ENCODE measurements at regions not wholly inside any gene's neighbourhood (a gene's known extent, or its start where the extent isn't known, plus 50 kb on each side); places are given as distances from the start of the nearest gene placed in this dataset.

DNA sequence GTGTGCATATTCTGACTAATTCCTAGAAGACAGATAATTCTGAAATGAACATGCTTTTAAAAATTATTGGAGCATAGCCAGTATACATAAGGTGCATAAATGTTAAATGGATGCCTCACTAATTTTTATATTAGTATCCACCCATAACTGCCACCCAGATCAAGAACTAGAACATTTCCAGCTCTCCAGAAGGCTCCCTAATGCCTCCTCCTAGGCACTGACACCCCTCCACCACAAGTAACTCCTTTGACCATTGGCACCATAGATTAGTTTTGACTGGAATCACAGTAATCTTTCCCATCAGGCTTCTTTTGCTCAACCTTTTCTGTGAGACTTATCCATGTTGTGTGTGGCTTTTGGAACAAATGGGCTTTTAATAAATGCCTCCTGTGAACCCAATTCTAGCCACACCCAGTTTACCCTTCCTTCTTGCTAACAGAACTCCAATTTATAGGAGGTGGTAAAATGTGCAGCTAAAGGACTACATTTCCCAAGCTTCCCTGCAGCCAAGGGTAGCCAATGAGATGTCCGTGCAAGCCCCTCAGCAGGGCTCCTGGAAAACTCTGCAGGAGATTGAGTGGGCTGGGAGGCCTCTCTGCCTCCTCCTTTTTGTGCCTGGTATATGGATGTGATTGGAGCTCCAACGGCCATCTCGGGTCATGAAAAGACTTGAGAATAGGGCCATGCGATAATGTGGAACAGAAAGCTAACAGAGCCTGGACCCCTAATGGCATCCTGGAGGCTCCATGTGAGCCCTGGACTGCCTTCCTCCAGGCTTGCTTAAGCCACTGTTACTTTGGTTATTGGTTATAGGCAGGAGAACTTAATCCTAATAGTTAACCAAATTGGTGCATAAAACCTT is 322.6 kb upstream of the TLE3 start:
- Histone ChIP-seq H3K36me3 (ENCODE audit: control insufficient read depth, low read length) (no peaks in the 10 kb centered on the region), H3K79me2 (ENCODE audit: control insufficient read depth, low read length) (no peaks in the 10 kb centered on the region), H3K27me3 (ENCODE audit: control insufficient read depth, low read length) (peaks cover 39% of the 10 kb centered on the region), H3K4me2 (ENCODE audit: low read length) (no peak overlapping the region), H4K20me1 (ENCODE audit: control insufficient read depth, insufficient read depth, low read depth, low read length) (no peaks in the 10 kb centered on the region), H3K9me2 (replicated peaks; ENCODE audit: control insufficient read depth, low read length) (no peaks in the 10 kb centered on the region), H3K4me3 (ENCODE audit: low read length) (no peak overlapping the region), H3F3A (ENCODE audit: control insufficient read depth, insufficient read depth) (no peaks in the 10 kb centered on the region), H3K27ac (ENCODE audit: low read depth, low read length) (no peak overlapping the region), H3K9me3 (ENCODE audit: control insufficient read depth, insufficient read depth, low read length) (no peaks in the 10 kb centered on the region), H3K4me1 (ENCODE audit: control insufficient read depth, low read length) (peaks cover 7% of the 10 kb centered on the region)
- TF ChIP-seq, protein P1, sequence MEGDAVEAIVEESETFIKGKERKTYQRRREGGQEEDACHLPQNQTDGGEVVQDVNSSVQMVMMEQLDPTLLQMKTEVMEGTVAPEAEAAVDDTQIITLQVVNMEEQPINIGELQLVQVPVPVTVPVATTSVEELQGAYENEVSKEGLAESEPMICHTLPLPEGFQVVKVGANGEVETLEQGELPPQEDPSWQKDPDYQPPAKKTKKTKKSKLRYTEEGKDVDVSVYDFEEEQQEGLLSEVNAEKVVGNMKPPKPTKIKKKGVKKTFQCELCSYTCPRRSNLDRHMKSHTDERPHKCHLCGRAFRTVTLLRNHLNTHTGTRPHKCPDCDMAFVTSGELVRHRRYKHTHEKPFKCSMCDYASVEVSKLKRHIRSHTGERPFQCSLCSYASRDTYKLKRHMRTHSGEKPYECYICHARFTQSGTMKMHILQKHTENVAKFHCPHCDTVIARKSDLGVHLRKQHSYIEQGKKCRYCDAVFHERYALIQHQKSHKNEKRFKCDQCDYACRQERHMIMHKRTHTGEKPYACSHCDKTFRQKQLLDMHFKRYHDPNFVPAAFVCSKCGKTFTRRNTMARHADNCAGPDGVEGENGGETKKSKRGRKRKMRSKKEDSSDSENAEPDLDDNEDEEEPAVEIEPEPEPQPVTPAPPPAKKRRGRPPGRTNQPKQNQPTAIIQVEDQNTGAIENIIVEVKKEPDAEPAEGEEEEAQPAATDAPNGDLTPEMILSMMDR (IDR thresholded peaks at IDR 0.05; ENCODE audit: low read depth, low read length, poor library complexity, severe bottlenecking): no peak

DNA sequence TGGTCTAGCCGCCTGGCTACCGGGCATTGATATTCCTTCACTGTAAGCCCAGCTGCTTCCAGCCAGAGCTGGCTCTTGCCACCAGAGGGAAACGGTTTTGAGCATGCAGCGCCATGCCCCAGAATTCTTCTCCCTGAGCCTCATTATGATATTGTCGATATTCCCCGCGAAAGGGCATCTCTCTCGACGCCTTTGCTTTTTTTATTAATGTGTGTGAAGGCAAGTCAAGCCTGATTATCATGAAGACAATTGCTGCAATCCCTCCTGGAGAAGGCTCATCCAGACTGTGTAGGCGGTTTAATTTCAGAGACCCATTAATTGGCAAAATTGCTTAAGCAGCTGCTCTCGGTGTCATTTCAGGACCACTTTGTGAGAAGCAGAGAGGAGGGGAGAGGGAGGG is 321.2 kb upstream of the TLE3 start:
- Histone ChIP-seq H3K27ac (ENCODE audit: low read depth, low read length) (no peak overlapping the region), H3K79me2 (ENCODE audit: control insufficient read depth, low read length) (no peaks in the 10 kb centered on the region), H3K4me1 (ENCODE audit: control insufficient read depth, low read length) (no peaks in the 10 kb centered on the region), H4K20me1 (ENCODE audit: control insufficient read depth, insufficient read depth, low read depth, low read length) (no peaks in the 10 kb centered on the region), H3K27me3 (ENCODE audit: control insufficient read depth, low read length) (peaks cover 39% of the 10 kb centered on the region), H3K4me2 (ENCODE audit: low read length) (no peak overlapping the region), H3K9me3 (ENCODE audit: control insufficient read depth, insufficient read depth, low read length) (no peaks in the 10 kb centered on the region), H3F3A (ENCODE audit: control insufficient read depth, insufficient read depth) (no peaks in the 10 kb centered on the region), H3K4me3 (ENCODE audit: low read length) (no peak overlapping the region), H3K9me2 (replicated peaks; ENCODE audit: control insufficient read depth, low read length) (no peaks in the 10 kb centered on the region), H3K36me3 (ENCODE audit: control insufficient read depth, low read length) (no peaks in the 10 kb centered on the region)
- no peak for TF ChIP-seq EZH2phosphoT487 (IDR thresholded peaks at IDR 0.05; ENCODE audit: borderline replicate concordance, low read length)
- TF ChIP-seq, protein P1 (IDR thresholded peaks at IDR 0.05; ENCODE audit: low read depth, low read length, poor library complexity, severe bottlenecking): no peak

DNA sequence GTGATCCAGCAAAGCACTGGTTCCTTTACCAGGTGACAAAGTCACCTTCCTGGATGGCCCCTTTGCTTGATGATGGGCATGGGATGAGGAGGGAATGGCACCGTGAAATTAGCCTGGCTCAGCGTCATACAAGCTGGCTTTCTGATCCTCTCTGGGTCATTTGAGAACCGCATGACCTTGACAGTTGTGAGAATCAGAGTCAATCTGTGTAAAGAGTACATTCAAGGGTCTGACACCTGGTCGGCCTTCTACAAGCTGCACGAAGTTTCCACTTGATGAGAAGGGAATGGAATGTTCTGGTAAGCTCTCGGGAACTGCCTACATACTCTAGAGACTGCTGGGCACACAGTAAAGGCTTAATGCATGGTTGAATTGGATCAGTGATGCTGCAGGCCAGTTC is 319.8 kb upstream of the TLE3 start:
- H3K36me3 ChIP-seq (ENCODE audit: control insufficient read depth, low read length): no peaks in the 10 kb centered on the region
- no peaks in the 10 kb centered on the region for H4K20me1 ChIP-seq (ENCODE audit: control insufficient read depth, insufficient read depth, low read depth, low read length)
- H3K79me2 ChIP-seq (ENCODE audit: control insufficient read depth, low read length): no peaks in the 10 kb centered on the region
- H3F3A ChIP-seq (ENCODE audit: control insufficient read depth, insufficient read depth): no peaks in the 10 kb centered on the region
- no peak overlapping the region for H3K27ac ChIP-seq (ENCODE audit: low read depth, low read length)
- H3K9me3 ChIP-seq (ENCODE audit: control insufficient read depth, insufficient read depth, low read length): no peaks in the 10 kb centered on the region
- no peaks in the 10 kb centered on the region for H3K9me2 ChIP-seq (replicated peaks; ENCODE audit: control insufficient read depth, low read length)
- TF ChIP-seq, protein P1 (IDR thresholded peaks at IDR 0.05; ENCODE audit: low read depth, low read length, poor library complexity, severe bottlenecking): no peak
- TF ChIP-seq EZH2phosphoT487 (IDR thresholded peaks at IDR 0.05; ENCODE audit: borderline replicate concordance, low read length): no peak
- peaks cover 30% of the 10 kb centered on the region for H3K27me3 ChIP-seq (ENCODE audit: control insufficient read depth, low read length)
- no peak overlapping the region for H3K4me3 ChIP-seq (ENCODE audit: low read length)
- no peaks in the 10 kb centered on the region for H3K4me1 ChIP-seq (ENCODE audit: control insufficient read depth, low read length)
- no peak overlapping the region for H3K4me2 ChIP-seq (ENCODE audit: low read length)
